Embryonic facial prominence (tissue), 1 donor: ENCODE measurements at regions not wholly inside any gene's neighbourhood (a gene's known extent, or its start where the extent isn't known, plus 50 kb on each side); places are given as distances from the start of the nearest gene placed in this dataset.
"Not testable (repeated sequence)": the region's sequence is repeated elsewhere in the genome, so short reads cannot be mapped to it uniquely, and the experiment has no call there.

ENCODE experiments used
- DNase-seq: peaks from one replicate; pipeline ENCODE4 v3.0.0-alpha.2; 2016; ENCODE audit errors: extremely low spot score

DNA sequence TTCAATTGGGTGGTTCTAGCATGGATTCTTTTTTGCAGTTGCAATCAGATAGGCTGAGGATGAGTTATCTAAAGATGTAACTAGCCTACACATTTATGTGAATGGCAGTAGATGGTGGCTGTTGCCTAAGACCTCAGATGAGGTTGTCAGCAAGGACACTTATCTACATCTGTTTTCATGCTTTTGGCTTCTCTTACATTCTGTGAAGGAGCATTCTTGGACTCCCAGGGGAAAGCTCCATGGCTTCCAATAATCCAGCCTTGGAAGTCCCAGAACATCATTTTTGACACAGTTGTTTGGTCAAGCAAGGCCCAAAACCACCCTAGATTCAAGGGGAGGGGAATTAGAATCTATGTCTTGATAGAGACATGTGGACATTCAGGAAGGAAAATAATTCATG is 332.2 kb upstream of the RBMS3 start:
- no peak for DNase-seq

DNA sequence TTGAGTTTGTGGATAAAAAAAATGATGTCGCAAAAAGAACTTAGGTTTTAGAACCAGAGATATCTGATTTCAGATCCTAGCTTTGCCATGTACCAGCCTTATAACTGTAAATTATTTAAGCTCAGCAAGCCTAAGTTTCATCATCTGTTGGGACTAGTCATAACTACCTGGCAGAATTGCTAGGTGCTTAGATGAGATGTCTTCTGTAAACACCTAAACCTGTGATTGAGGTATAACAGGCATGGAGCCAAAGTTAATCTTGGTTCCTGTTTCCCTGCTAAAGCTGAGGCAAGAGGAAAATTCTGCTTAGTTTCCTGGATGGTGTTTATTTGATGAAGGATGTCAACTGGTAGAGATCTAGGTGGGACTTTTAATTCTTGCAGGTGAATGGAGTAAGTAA is 331.3 kb upstream of the RBMS3 start:
- no peak for DNase-seq

DNA sequence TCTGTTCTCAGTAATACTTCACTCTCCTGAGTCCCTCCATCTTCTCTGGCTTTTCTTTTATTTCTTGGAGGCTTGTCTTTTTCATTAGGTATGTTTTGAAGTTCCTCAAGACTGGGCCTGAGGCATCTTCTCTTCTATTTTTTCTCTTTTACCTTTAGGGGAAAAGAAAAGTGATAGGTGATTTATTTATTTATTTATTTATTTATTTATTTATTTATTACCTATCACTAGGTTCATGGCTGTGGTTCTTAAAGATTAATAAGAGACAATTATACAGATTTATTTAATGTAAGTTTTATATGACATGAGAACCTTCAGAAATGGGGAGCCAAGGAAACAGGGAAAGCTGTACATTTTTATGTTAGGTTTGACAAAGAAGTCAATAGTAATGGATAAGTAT is 330.3 kb upstream of the RBMS3 start:
- DNase-seq = no peak

DNA sequence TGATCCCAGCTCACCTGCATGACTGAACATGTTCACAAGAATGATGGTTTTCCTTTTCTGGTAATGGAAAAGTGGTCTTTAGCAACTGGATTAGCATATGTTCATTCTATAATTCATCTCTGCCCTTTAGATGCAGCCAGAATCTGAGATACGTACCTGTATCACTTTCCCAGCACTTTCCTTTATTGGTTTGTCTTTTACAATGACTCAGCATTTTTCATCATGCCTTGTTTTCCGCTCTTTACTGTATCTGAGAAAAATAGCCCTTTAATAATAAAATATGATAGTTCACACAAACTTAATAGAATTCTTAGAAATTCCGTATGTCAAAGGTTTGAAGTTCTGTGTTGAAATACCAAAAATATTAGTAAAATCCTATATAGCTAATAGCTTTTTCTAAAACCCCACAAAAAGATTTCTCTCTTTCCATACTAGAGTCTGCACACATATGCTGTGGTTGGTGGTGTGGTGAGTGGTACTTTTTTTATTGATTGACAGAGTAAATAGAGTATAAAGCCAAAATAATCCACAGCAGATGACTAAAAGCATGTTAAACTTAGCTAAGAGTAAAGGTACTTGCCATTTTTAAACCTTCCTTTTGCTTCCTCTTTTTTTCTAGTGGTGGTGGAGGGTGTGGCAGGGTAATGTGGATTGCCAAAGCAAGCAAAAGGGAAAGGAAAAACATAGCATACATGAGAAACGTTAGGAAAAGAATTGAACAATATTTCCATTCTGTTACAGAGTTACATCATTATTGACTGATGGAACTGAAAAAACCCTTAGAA is 328.9 kb upstream of the RBMS3 start:
- no peak for DNase-seq

DNA sequence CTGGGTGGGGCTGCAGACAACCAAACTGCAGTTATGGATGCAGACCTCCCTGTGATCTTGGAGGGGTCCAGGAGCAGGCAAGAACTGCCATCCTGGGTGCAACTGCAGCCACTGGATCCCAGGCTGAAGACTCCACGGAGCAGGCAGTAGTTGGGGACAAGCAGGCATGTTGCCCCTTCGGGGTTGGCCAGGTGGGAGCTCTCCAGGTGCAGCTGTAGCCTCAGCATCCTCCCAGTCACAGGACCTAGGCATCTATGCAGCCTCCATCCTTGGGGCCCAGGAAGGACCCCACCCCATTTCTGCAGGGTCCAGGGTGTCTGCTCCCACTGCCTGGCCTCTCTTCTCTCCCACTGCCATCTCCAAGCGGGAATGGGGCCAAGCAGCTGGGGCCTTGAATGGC is 322.2 kb upstream of the RBMS3 start:
- no peak for DNase-seq

DNA sequence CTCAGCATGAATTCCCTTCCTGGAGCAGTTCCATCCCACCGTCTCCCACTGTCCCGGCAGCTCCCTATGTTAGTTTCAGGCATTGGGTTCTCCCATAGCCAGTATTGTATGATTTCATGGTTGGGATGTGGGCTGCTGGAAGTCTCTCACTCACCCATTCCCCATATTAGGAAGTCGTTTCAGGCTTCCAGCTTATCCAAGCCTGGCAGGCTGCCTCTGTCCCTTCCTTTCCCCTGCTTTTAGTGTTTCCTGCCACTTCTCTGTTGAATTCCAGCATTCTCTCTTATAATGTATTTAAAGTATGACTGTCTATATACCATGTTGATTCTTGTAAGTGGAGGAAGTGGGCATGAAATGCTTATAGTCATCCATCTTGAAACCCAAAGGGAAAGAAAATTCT is 309.7 kb upstream of the RBMS3 start:
- no peak for DNase-seq

DNA sequence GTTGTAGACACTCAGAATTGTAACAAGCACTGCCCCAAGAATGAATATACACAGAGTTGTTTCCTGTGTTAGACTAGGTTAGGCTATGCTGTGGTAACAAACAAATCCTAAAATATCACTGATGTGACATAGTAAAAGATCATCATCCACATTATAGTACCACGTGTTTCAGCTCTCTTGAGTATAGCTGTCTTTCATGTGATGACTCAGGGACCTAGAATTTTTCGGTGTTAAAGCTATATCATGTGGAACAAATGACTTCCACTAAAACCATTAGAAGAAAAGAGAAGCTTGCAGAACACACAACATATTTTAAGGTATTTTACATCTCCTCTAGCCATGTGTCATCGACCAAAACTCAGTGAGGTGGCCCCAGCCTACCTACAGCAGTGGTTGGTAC is 307.9 kb upstream of the RBMS3 start:
- DNase-seq = no peak

DNA sequence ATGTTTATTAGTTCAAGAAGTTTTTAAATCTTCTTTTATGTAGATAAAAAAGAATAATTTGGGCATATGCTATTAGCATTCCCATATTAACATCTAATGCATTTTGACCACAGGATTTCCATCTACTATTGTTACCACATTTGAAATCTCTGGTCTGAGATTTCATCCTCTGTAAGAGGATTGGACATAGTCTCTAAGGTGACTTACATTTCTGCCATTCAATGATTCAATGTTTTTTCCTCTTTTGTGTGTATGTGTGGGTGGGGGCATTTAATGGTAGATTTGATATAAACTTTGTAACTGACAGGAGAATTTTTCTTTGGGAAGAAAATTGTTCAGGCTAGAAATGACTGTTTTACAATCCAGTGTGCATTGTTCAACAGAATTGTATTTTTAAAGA is 307.3 kb upstream of the RBMS3 start:
- no peak for DNase-seq

DNA sequence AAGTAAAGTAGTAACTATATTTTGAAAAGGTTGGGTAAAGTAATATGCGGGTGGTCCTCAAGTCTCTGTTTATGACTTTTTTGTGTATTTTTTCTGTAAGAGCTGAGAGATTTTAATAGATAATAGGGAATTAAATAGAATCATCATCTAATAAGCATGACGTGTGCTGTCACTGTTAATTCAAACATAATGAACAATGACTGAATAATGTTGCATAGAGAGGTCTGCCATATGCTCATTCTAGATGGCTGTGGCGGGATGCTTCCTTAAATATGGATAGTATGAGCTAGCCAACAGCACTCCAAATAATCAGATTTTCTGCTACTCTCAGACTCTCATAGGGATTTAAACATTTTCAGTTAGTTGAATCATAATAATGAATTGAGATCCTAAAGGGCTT is 302.8 kb upstream of the RBMS3 start:
- no peak for DNase-seq

DNA sequence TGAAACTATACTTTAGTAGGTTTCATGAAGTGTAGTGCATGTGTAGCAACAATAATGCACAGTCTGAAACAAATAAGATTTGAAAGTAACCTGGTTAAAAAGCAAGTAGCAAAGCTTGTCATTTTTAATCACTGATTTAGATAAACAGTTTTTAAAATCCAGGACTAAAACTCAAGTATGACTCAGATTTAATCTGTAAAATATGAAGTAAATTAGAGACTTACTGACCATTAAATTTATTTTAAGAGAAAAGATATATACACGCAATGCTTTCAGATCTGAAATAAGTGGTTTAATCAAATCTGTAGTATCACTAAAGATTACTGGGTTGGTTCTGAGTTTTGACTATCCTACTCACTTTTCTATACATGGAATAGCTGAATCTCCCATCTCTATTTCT is 300.7 kb upstream of the RBMS3 start:
- no peak for DNase-seq

DNA sequence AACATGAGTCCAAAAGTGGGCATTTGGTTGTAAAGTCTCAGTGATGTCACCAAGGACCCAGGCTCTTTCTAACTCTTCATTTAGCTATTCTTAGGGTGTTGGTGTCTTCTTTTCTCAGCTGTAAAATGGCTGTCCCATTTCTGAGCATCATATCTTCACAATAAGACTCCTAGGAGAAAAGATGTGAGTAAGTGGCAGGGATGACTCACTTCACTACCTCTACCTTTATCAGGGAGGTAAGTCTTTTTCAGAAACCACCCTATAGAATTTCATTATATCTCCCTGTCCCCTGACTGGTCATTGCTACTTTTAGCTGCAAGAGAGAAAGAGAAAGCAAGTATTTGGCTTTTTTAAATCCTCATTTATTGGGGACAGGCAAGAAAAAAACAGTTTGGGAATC is 300.2 kb upstream of the RBMS3 start:
- DNase-seq = no peak

DNA sequence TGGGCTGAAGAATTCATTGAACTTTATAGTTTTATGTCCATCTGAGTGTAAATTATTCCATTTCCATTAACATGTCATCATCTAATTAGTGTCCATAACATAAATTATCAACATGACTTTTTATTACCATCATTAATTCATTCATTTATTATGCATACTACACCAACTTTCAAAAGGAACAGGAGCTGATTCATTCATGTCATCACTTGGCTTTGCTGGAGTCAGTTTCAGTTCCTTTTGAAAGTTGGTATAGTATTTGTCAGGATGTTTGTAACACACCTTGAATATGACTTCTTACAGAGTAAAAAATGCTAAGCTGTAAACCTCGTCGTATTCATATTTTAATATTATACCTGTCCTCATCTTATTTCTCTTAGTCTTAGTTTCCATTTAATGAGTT is 298.0 kb upstream of the RBMS3 start:
- DNase-seq = no peak

DNA sequence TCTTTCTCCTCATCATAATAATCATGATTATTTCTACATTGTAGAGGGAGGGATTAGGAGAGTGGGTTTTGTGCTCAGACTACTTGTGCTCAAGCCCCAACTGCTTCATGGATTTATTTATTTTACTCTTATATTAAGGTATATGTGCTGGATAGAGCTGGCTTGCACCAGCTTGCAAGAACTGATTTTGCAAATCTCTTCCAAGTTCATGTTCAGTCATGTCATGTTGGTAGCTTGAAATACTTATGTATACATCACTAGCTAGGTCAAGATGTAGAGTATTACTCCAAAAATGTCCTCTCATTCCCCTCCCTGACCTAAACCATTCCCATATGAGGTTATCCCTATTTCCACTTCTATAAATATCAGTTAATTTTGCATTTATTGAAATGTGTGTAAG is 293.9 kb upstream of the RBMS3 start:
- DNase-seq = no peak

DNA sequence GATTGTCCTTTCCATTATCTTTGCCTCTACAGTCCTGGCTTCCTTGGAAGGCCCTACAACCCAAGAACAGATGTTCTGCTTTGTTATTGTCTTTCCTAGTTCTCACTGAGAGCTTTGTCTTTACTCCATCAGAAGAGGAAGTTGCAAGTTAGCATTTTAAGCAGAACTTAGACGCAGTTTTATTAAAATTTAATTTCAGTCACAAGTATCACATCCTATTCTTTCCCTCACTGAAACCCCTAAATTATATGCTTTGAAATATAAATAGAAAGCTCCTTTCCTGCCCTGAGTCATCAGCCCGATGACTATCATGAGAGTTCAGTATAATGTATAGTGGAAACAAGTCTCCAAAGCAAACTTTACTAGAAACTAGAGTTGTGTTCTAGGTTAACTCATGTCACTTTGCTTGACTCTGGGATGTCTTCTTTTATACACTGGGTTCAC is 291.2 kb upstream of the RBMS3 start:
- DNase-seq = no peak

DNA sequence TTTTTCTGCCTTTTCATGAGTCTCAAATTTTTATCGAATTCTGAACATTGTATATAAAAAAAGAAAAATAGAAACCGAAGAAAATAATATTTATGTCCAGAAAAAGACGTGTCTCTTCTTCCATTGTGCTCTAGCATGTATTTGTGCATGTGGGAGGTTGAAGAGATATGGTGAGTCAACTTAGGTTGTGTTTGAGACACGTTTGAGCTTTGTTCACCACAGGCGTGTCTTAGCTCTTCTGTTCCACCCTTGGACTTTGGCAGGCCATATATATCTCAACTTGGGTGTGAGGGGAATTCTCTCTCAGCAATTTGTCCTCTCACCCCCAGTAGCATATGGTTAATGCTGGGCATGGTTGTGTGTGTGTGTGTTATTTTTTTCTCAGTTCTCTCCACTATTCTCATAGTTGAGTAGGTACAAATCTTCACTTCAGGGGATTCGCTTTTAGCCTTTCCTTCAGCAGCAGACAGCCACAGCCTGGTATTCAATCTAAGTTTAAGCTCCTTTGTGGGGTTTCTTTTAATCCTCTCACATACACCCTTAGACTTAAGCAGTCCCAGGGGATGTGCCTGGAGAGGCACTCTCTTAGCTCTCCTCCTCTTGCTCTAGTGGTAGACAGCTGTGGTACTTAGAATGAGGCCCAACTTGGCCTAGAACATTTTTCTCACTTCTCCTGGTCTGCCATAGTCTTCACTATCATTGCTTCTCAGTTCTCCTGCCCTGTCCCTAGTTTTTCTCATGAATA is 286.5 kb upstream of the RBMS3 start:
- DNase-seq = no peak

DNA sequence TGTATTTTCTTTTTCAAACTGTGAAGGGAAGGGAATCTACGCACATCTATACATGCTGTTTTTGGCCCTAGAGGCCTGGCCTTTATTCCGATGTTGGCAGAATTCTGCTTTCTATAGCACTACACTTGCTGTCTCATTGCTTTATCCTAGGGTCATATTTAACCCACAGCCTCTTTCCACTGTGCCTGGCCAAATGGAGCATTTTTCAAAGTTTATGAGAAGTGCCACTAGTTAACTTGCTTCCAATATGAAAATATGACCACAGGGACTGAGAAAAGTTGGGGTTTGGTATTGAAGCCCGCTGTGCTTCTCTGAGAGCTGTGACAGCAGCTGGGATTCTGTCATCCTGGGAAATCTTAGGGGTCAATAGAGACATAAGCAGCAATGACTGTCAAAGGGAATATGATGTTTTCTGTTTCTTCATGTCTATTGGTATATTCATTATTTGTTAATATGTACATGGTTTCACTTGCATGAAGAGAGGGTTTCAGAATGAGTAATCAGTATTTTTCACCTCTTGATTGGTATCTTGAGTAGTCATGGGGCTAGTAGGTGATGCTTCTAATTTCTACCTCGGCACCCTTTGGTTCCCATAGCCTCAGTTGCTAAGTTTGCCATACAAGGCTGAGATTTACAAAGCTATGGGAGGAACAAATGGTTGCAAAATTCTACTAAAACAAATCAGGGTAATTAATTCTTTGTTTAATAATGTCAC is 275.8 kb upstream of the RBMS3 start:
- DNase-seq = no peak

DNA sequence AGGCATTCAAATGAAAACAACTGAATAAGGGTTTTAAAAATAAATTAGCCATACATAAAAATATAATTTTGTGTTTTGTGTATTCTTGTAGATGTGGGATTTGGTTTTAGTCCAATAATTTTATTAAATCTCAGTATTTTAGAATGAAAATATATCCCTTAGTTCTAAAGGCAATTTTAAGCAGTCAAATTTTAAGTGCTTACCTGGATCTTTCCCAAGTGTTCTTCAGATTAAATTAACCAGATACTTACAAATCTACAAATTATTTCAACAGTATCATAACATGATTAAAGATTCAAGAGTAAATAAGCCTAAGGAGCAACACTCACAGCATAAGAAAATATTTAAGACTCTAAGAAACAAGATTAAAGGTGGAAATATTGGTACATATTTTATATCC is 275.0 kb upstream of the RBMS3 start:
- DNase-seq = no peak

DNA sequence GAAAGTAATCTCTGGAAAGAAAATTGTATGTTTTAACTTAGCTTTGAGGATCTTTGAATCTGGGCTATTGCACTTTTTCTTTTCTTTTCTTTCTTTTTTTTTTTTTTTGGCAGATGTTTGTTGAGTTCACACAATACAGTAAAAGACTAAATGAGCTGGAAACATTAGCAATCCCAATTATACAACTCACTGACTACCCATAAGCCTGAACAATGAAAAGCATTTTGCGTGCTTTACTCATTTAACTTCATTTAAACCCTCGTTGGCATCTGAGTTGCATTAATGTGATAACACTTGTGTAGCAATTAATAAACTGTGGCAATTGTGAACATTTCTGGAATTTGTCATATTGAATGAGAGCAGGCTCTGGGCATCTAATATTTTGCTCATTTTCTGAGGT is 269.4 kb upstream of the RBMS3 start:
- DNase-seq = no peak

DNA sequence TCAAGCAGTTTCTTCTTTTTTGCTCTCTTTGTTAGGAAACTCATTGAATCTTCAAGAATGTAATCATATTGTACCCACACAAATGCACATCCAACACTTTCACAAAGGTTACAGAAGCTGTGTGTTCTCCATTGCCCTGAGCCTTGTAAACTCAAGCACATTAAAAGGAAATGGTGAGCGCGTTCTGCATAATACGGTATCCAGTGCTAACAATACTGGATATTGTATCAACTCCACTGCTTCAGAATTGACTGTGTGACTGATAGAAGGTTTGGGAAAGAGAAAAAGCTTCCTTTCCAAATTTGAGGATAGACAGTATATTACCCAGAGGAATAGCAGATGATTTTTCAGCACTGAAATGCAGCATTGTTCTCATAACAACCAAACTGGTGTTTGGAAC is 268.9 kb upstream of the RBMS3 start:
- DNase-seq = no peak

DNA sequence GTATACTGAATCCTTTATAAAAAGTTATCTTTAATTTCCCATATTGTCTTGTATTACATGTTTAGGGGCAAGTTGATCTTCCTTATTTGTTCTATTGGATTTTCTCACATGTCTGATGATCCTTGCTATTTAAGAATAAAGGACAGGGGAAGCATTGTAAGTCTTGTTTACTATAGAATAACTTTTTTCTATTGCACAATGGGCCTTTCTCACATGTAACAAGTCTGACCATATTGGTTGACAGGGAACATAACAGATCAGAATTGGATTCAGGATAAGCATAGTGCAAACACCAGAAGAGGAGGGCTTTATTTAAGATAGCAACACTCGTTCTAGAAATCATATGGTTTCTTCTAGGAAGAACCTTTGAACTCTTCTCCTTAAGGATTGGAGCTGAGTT is 257.9 kb upstream of the RBMS3 start:
- DNase-seq = no peak

DNA sequence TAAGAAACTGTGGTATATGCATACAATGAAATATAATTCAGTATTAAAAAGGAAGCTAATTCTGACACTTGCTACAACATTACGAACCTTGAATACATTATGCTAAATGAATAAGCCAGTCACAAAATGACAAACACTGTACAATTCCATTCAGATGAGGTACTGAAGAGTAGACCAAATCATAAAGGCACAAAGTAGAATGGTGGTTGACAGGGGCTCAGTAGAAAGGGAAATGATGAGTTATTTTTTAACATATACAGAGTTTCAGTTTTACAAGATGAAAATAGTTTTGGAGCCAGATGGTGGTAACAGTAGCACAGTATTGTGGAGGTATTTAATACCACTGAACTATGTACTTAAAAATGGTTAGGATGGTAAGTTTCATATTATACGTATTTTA is 254.6 kb upstream of the RBMS3 start:
- no peak for DNase-seq

DNA sequence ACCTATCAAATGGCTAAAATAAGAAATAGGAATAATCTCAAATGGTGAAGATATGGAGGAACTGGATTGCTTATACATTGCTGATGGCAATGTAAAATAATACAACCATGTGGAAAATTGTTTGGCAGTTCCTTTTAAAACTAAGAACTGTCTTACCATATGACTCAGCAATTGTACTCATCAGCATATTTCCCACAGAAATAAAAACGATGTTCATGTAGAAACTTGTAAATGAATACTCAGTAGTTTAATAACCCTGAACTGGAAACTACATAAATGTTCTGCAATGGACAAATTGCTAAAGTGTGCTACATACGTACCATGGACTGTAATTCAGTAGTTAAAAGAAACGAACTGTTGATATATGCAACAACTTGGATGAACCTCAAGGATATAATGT is 253.9 kb upstream of the RBMS3 start:
- no peak for DNase-seq

DNA sequence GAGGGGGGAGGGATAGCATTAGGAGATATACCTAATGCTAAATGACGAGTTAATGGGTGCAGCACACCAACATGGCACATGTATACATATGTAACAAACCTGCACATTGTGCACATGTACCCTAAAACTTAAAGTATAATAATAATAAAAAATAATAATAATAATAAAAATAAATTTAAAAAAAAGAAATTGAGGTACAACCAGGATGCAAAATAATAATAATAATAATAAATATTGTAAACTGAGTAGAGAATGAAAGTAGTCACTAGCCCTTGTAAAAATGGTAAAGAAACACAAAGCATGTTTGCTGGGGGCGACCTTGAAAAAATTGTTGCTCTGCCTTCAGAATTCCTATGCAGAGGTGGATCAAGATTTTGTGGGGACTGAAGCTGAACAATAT is 249.7 kb upstream of the RBMS3 start:
- DNase-seq = not testable (repeated sequence)
